ENCODE measurements at regions not wholly inside any gene's neighbourhood (a gene's known extent, or its start where the extent isn't known, plus 50 kb on each side); places are given as distances from the start of the nearest gene placed in this dataset.

DNA sequence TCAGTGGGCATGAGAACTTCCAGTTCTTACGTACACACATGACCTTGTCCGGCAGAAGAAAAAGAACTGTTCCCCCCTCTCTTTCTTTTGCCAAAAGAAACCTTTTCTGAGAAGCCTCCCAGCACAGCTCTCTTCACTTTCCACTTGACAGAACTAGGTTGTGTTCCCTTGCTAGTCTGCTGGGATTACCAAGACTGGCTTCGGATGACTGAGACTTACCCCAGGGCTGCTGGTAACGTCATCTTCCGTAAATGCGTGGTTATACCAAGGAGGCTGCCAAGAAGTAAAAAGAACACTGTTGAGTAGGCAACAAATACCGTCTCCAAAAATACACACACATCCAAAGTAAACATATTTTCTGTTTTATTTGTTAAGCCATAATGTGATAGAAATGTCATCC lies 908.2 kb downstream of the EFNB2 start:
- TF ChIP-seq, protein P1, sequence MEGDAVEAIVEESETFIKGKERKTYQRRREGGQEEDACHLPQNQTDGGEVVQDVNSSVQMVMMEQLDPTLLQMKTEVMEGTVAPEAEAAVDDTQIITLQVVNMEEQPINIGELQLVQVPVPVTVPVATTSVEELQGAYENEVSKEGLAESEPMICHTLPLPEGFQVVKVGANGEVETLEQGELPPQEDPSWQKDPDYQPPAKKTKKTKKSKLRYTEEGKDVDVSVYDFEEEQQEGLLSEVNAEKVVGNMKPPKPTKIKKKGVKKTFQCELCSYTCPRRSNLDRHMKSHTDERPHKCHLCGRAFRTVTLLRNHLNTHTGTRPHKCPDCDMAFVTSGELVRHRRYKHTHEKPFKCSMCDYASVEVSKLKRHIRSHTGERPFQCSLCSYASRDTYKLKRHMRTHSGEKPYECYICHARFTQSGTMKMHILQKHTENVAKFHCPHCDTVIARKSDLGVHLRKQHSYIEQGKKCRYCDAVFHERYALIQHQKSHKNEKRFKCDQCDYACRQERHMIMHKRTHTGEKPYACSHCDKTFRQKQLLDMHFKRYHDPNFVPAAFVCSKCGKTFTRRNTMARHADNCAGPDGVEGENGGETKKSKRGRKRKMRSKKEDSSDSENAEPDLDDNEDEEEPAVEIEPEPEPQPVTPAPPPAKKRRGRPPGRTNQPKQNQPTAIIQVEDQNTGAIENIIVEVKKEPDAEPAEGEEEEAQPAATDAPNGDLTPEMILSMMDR (IDR thresholded peaks at IDR 0.05) = no peak
- TF ChIP-seq POLR2A (IDR thresholded peaks at IDR 0.05) = no peak
